H1 (cell line): ENCODE measurements at regions not wholly inside any gene's neighbourhood (a gene's known extent, or its start where the extent isn't known, plus 50 kb on each side); places are given as distances from the start of the nearest gene placed in this dataset.

Experiments used
- CTCF ChIA-PET: fragments of 300-600 bp; sonication (Branson Sonifier 250); formaldehyde crosslinking; loops from one replicate; lab custom pipeline; 2021; ENCODE audit not compliant: partially characterized antibody; lab: Charles Lee
- POLR2A ChIA-PET: fragments of 300-600 bp; sonication (Branson Sonifier 250); formaldehyde crosslinking; loops from one replicate; lab custom pipeline; 2021; ENCODE audit warnings: inconsistent platforms; ENCODE audit not compliant: partially characterized antibody; lab: Charles Lee
- DNase-seq, 2 experiments: peaks; one replicate each; pipeline versions ENCODE4 v3.0.0 to v3.0.0-alpha.2; 2010 to 2022; ENCODE audit warnings: low spot score in 2 of 2, low read depth in 1 of 2, mixed read lengths in 1 of 2
- FAIRE-seq: peaks from 2 replicates; lab custom pipeline; 2011; peaks lifted over from hg19 to GRCh38; lab: Jason Lieb, UNC
- H2AFZ ChIP-seq: 2 replicates; pipeline ENCODE4 v1.8.1; 2012; ENCODE audit warnings: low read length, inconsistent platforms
- H2AK5ac ChIP-seq: 2 replicates; pipeline ENCODE4 v1.6.1; 2013; ENCODE audit warnings: low read depth, low read length
- H2BK120ac ChIP-seq: replicated peaks from 2 replicates; pipeline ENCODE3; 2013; ENCODE audit warnings: low read depth, low read length, inconsistent platforms
- H2BK12ac ChIP-seq: 2 replicates; pipeline ENCODE4 v1.6.1; 2013; ENCODE audit warnings: low read depth, low read length
- H2BK15ac ChIP-seq: 2 replicates; pipeline ENCODE4 v1.6.1; 2013; ENCODE audit warnings: low read length
- H2BK20ac ChIP-seq: 2 replicates; pipeline ENCODE4 v1.6.1; 2013; ENCODE audit warnings: low read length
- H2BK5ac ChIP-seq: 2 replicates; pipeline ENCODE4 v1.6.1; 2013; ENCODE audit warnings: low read depth, low read length
- H3K14ac ChIP-seq: 2 replicates; pipeline ENCODE4 v1.6.1; 2013; ENCODE audit warnings: inconsistent platforms; ENCODE audit not compliant: insufficient read length
- H3K18ac ChIP-seq: 2 replicates; pipeline ENCODE4 v1.6.1; 2013; ENCODE audit warnings: low read length; ENCODE audit errors: extremely low read depth
- H3K23ac ChIP-seq: 2 replicates; pipeline ENCODE4 v1.6.1; 2013; ENCODE audit warnings: inconsistent platforms; ENCODE audit not compliant: insufficient read length
- H3K23me2 ChIP-seq: 2 replicates; pipeline ENCODE4 v1.6.1; 2013; ENCODE audit warnings: low read depth, low read length
- H3K27ac ChIP-seq: 2 replicates; pipeline ENCODE4 v1.6.1; 2011; ENCODE audit warnings: low read depth, low read length, inconsistent platforms
- H3K27me3 ChIP-seq, 4 experiments: replicated peaks in 1 of 4; 1 replicate in 1 of 4; 2 replicates in 3 of 4; pipeline versions ENCODE4 v1.6.1 to v1.8.1; 2011 to 2013; ENCODE audit warnings: low read length in 3 of 4, mild to moderate bottlenecking in 3 of 4, inconsistent platforms in 2 of 4, mixed read lengths in 2 of 4, moderate library complexity in 1 of 4; ENCODE audit not compliant: control insufficient read depth in 3 of 4, insufficient read depth in 3 of 4; ENCODE audit errors: extremely low read depth in 1 of 4
- H3K36me3 ChIP-seq, 4 experiments: 2 replicates each; pipeline versions ENCODE4 v1.6.1 to v1.8.1; 2011 to 2013; ENCODE audit warnings: mild to moderate bottlenecking in 4 of 4, low read length in 3 of 4, moderate library complexity in 2 of 4, control low read depth in 1 of 4, inconsistent platforms in 1 of 4; ENCODE audit not compliant: insufficient read depth in 4 of 4, control insufficient read depth in 2 of 4
- H3K4ac ChIP-seq: replicated peaks from 2 replicates; pipeline ENCODE3; 2013; ENCODE audit warnings: low read length, low read depth, mixed read lengths, inconsistent platforms; ENCODE audit not compliant: insufficient read length
- H3K4me1 ChIP-seq, 4 experiments: replicated peaks in 1 of 4; 1 replicate in 1 of 4; 2 replicates in 3 of 4; pipeline versions ENCODE4 v1.6.1 to v1.8.1; 2011 to 2013; ENCODE audit warnings: low read length in 3 of 4, inconsistent platforms in 2 of 4, mixed read lengths in 1 of 4; ENCODE audit not compliant: insufficient read depth in 4 of 4, control insufficient read depth in 3 of 4
- H3K4me2 ChIP-seq, 2 experiments: 2 replicates each; pipeline versions ENCODE4 v1.6.1 to v1.8.1; 2011 to 2013; ENCODE audit warnings: low read depth in 2 of 2, low read length in 2 of 2, control low read depth in 1 of 2, inconsistent platforms in 1 of 2, mild to moderate bottlenecking in 1 of 2; ENCODE audit not compliant: insufficient read depth in 1 of 2
- H3K4me3 ChIP-seq, 4 experiments: fragments of 200-600, 300-600 bp in 1 of 4; sonication (generic), shearing (Covaris generic), sonication (Bioruptor Twin) in 1 of 4; 2 replicates each; pipeline versions ENCODE4 v1.5.1 to v1.8.1; 2011 to 2016; ENCODE audit warnings: low read length in 4 of 4, low read depth in 3 of 4, control low read depth in 2 of 4, inconsistent platforms in 2 of 4, mild to moderate bottlenecking in 2 of 4, mixed read lengths in 1 of 4, moderate library complexity in 1 of 4; ENCODE audit not compliant: insufficient read depth in 2 of 4; ENCODE audit errors: extremely low read depth in 1 of 4
- H3K56ac ChIP-seq: replicated peaks from 2 replicates; pipeline ENCODE3; 2013; ENCODE audit warnings: low read depth, mild to moderate bottlenecking, mixed read lengths, low read length, inconsistent platforms; ENCODE audit not compliant: insufficient read length
- H3K79me1 ChIP-seq: 2 replicates; pipeline ENCODE4 v1.6.1; 2013; ENCODE audit warnings: low read depth, low read length, control low read depth
- H3K79me2 ChIP-seq, 2 experiments: 2 replicates each; pipeline versions ENCODE4 v1.6.1 to v1.8.1; 2012 to 2013; ENCODE audit warnings: low read length in 2 of 2, mild to moderate bottlenecking in 2 of 2, inconsistent platforms in 1 of 2; ENCODE audit not compliant: insufficient read depth in 2 of 2, control insufficient read depth in 1 of 2
- H3K9ac ChIP-seq, 4 experiments: replicated peaks in 1 of 4; 1 replicate in 1 of 4; 2 replicates in 3 of 4; pipeline versions ENCODE4 v1.6.1 to v1.8.1; 2011 to 2013; ENCODE audit warnings: low read depth in 3 of 4, low read length in 3 of 4, control low read depth in 2 of 4, mild to moderate bottlenecking in 2 of 4, moderate library complexity in 2 of 4, inconsistent platforms in 1 of 4; ENCODE audit errors: extremely low read depth in 1 of 4
- H3K9me3 ChIP-seq, 2 experiments: 2 replicates each; pipeline versions ENCODE4 v1.6.1 to v1.8.1; 2012 to 2013; ENCODE audit warnings: mild to moderate bottlenecking in 2 of 2, moderate library complexity in 2 of 2, control low read depth in 1 of 2, inconsistent platforms in 1 of 2, low read depth in 1 of 2, low read length in 1 of 2, mixed read lengths in 1 of 2; ENCODE audit not compliant: insufficient read depth in 2 of 2
- H4K20me1 ChIP-seq, 2 experiments: replicated peaks in 1 of 2; 2 replicates each; pipeline versions ENCODE3 to v1.8.1; 2011 to 2013; ENCODE audit warnings: inconsistent platforms in 2 of 2, low read length in 2 of 2, mild to moderate bottlenecking in 1 of 2; ENCODE audit not compliant: insufficient read depth in 2 of 2, control insufficient read depth in 1 of 2
- H4K5ac ChIP-seq: 2 replicates; pipeline ENCODE4 v1.6.1; 2013; ENCODE audit warnings: low read length, low read depth, mixed read lengths, inconsistent platforms; ENCODE audit not compliant: insufficient read length
- H4K8ac ChIP-seq: 2 replicates; pipeline ENCODE4 v1.8.0; 2013; ENCODE audit warnings: mild to moderate bottlenecking, moderate library complexity, low read length, inconsistent platforms; ENCODE audit not compliant: insufficient read depth; ENCODE audit errors: extremely low read depth
- H4K91ac ChIP-seq: replicated peaks from 2 replicates; pipeline ENCODE3; 2013; ENCODE audit warnings: low read length, mixed read lengths, inconsistent platforms; ENCODE audit not compliant: insufficient read length
- GABPA ChIP-seq: IDR thresholded peaks from 2 replicates; pipeline ENCODE4 v1.6.1; 2011; ENCODE audit warnings: mild to moderate bottlenecking, low read length, moderate library complexity, borderline replicate concordance; ENCODE audit not compliant: insufficient read depth
- GTF2F1 ChIP-seq: IDR thresholded peaks from 2 replicates; pipeline ENCODE4 v1.6.1; 2012; ENCODE audit warnings: low read depth, low read length, improper control_type of control experiment, borderline replicate concordance
- KDM1A ChIP-seq: fragments of 200-600, 300-600 bp; sonication (generic); IDR thresholded peaks from 2 replicates; pipeline ENCODE4 v1.7.1; 2016; ENCODE audit warnings: mild to moderate bottlenecking, low read length, borderline replicate concordance
- POLR2A ChIP-seq, 2 experiments: IDR thresholded peaks; 1 replicate in 1 of 2; 2 replicates in 1 of 2; pipeline ENCODE4 v1.6.1; 2011; ENCODE audit warnings: low read depth in 2 of 2, low read length in 2 of 2, mild to moderate bottlenecking in 2 of 2; ENCODE audit errors: control extremely low read depth in 1 of 2
- RFX5 ChIP-seq: IDR thresholded peaks from 2 replicates; pipeline ENCODE4 v1.6.1; 2011; ENCODE audit warnings: low read depth, low read length, improper control_type of control experiment, borderline replicate concordance
- SIN3A ChIP-seq, 2 experiments: IDR thresholded peaks in 1 of 2; conservative IDR thresholded peaks in 1 of 2; 2 replicates each; pipeline ENCODE4 v1.6.1; 2011 to 2012; ENCODE audit warnings: low read length in 2 of 2, improper control_type of control experiment in 1 of 2, low read depth in 1 of 2, mild to moderate bottlenecking in 1 of 2
- SRF ChIP-seq: IDR thresholded peaks from 2 replicates; pipeline ENCODE4 v1.6.1; 2011; ENCODE audit warnings: mild to moderate bottlenecking, low read depth, low read length, moderate library complexity
- SUZ12 ChIP-seq: fragments of 200-600 bp; sonication (generic); IDR thresholded peaks from 2 replicates; pipeline ENCODE4 v1.6.1; 2012; ENCODE audit warnings: mild to moderate bottlenecking, inconsistent platforms, low read length, moderate library complexity, mixed read lengths
- TAF1 ChIP-seq: IDR thresholded peaks from 2 replicates; pipeline ENCODE4 v1.6.1; 2011; ENCODE audit warnings: mild to moderate bottlenecking, low read depth, low read length
- TAF7 ChIP-seq: optimal IDR thresholded peaks from 2 replicates; pipeline ENCODE3; 2011; ENCODE audit warnings: low read depth, mild to moderate bottlenecking, inconsistent platforms, low read length, moderate library complexity, borderline replicate concordance
- TEAD4 ChIP-seq: IDR thresholded peaks from 2 replicates; pipeline ENCODE4 v1.6.1; 2012; ENCODE audit warnings: low read depth, low read length, inconsistent platforms, mixed read lengths
- YY1 ChIP-seq: IDR thresholded peaks from 2 replicates; pipeline ENCODE4 v1.6.1; 2011; ENCODE audit warnings: low read depth, mild to moderate bottlenecking, low read length
- WGBS, 2 experiments: shearing (Covaris generic) in 1 of 2; methylation state at CpG; one replicate each; pipeline versions ENCODE4 v1.1.6 to v1.1.7; 2013 to 2015; ENCODE audit warnings: low lambda C conversion rate in 2 of 2, mixed read lengths in 2 of 2, inconsistent platforms in 1 of 2, low coverage in 1 of 2, missing lambda C conversion rate in 1 of 2; ENCODE audit not compliant: insufficient replicate concordance in 2 of 2, insufficient coverage in 1 of 2, insufficient read length in 1 of 2; ENCODE audit errors: extremely low coverage in 1 of 2, missing lambda C conversion rate in 1 of 2; 5-methylcytosine and 5-hydroxymethylcytosine counted together

DNA sequence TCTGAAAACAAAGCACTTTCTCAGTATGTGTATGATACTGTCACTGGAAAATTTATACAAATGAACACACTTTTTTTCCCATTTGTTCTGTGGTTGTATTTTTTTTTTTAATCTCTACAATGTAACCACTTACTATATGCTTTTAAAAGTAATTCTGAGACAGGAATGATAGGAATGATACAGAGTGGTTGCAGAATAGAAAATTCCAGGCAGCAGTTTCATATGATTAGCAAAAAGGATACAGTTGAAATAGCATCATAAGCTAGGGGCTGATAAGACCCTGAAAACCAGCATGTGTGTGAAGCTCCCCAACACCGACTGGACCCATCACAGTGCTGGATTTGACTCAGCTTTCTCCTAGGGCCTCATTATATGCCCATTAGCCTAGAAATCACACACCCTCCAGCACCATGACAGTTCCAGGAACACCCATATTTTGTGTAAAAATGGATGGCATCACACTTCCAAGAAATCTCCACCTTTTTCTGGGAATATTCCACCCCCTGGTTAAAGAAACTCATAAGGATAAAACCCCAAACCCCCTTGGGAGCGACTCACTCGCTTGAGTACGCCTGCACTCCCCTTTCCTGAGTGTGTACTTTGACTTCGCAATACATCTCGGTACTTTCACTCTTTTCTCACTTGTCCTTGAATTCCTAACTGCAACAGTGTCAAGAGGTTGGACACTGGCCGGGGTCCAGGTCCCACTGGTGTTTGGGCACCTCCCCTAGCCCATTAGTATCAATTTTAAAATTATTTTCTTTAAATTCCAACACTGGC is 77.4 kb upstream of the AGA start:
- no peak overlapping the region for H3K27ac ChIP-seq
- H3K56ac ChIP-seq, result no peak overlapping the region
- no peak overlapping the region for H2BK15ac ChIP-seq
- ChIA-PET POLR2A (no interaction called here), CTCF (interaction anchor here (2.2 kb wide), 1 partner anchor 15 kb away, joined by 6 read pairs; no protein-coding TSS in a partner anchor)
- H4K8ac ChIP-seq, result no peak overlapping the region
- H2BK12ac ChIP-seq, result no peak overlapping the region
- H3K9me3 ChIP-seq, result no peaks in the 10 kb centered on the region
- H3K4me1 ChIP-seq, result no peaks in the 10 kb centered on the region
- no peaks in the 10 kb centered on the region for H3K36me3 ChIP-seq
- no peak overlapping the region for H2BK20ac ChIP-seq
- H4K91ac ChIP-seq, result no peak overlapping the region
- no peak overlapping the region for H3K14ac ChIP-seq
- no peak overlapping the region for H2BK120ac ChIP-seq
- FAIRE-seq (no peak), DNase-seq (no peak)
- H4K5ac ChIP-seq, result no peak overlapping the region
- no peak overlapping the region for H2BK5ac ChIP-seq
- no peak overlapping the region for H3K4me3 ChIP-seq
- no peak overlapping the region for H3K4ac ChIP-seq
- no peaks in the 10 kb centered on the region for H3K79me1 ChIP-seq
- TF ChIP-seq TAF1, result no peak
- no peak for TF ChIP-seq RFX5
- TF ChIP-seq SIN3A (conservative IDR thresholded peaks at IDR 0.05 in 1 of 2, IDR thresholded peaks at IDR 0.05 in 1 of 2; ENCODE audit: low read depth in 1 of 2, low read length in 2 of 2), result no peak
- no peak for TF ChIP-seq YY1
- TF ChIP-seq GTF2F1, result no peak
- TF ChIP-seq TAF7, result no peak
- TF ChIP-seq TEAD4, result no peak
- TF ChIP-seq POLR2A (IDR thresholded peaks at IDR 0.05; ENCODE audit: control extremely low read depth in 1 of 2, low read depth in 2 of 2, low read length in 2 of 2), result no peak
- TF ChIP-seq GABPA, result no peak
- no peak for TF ChIP-seq KDM1A
- no peak for TF ChIP-seq SUZ12
- TF ChIP-seq SRF, result no peak
- no peak overlapping the region for H3K18ac ChIP-seq
- no peak overlapping the region for H2AFZ ChIP-seq
- no peaks in the 10 kb centered on the region for H3K27me3 ChIP-seq
- H3K4me2 ChIP-seq, result no peak overlapping the region
- H3K23me2 ChIP-seq, result no peaks in the 10 kb centered on the region
- WGBS, 2 experiments, result 92% methylated on average over 7 of the region's 7 CpGs; no CpG with 5 or more reads in 1 of the 2 experiments
- H3K23ac ChIP-seq, result no peak overlapping the region
- no peak overlapping the region for H3K9ac ChIP-seq
- no peak overlapping the region for H2AK5ac ChIP-seq
- H4K20me1 ChIP-seq, result no peaks in the 10 kb centered on the region
- no peaks in the 10 kb centered on the region for H3K79me2 ChIP-seq
